Body of pancreas (tissue), 4 donors: ENCODE measurements at regions not wholly inside any gene's neighbourhood (a gene's known extent, or its start where the extent isn't known, plus 50 kb on each side); places are given as distances from the start of the nearest gene placed in this dataset.

Source experiments
- CTCF ChIP-seq, 7 experiments: fragments of 450-650 bp in 4 of 7; fragments of 200-600 bp in 3 of 7; sonication (generic) in 3 of 7; IDR thresholded peaks; one replicate each; pipeline ENCODE4 v1.5.1; 2016 to 2019; ENCODE audit warnings: antibody characterized with exemption in 7 of 7
- POLR2A ChIP-seq, 3 donors: fragments of 450-650 bp; IDR thresholded peaks; one replicate each; pipeline ENCODE4 v1.6.1; 2016; ENCODE audit warnings: antibody characterized with exemption in 3 of 3, mild to moderate bottlenecking in 2 of 3

- TF ChIP-seq CTCF (IDR thresholded peaks at IDR 0.05), result no peak
- TF ChIP-seq POLR2A (IDR thresholded peaks at IDR 0.05), result no peak
Measured at GRCh38 chr16:73288520-73288919, 240.6 kb upstream of the ZFHX3 start.
